ENCODE measurements at regions not wholly inside any gene's neighbourhood (a gene's known extent, or its start where the extent isn't known, plus 50 kb on each side); places are given as distances from the start of the nearest gene placed in this dataset.
"Not testable (repeated sequence)": the region's sequence is repeated elsewhere in the genome, so short reads cannot be mapped to it uniquely, and the experiment has no call there.

DNA sequence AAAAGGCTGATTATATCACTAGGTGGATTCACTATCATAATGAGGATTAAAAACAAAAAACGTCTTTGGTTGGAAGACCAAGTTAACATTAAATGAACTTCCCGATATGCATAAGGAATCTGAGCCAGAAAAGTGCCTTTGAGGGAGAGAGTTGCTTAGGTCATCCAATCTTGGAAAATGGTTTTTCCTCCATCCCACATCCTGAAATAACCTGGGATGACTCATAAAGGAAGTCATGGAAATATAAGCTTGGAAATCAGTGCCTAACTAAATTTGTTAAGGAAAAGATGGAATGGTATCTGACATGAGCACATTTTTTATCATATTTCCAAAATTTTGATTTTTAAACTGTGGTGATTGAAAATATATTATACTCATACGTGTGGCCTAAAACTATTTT, 66.0 kb downstream of the KBTBD8 start:
- H4K20me1 ChIP-seq (ENCODE audit: low read length) = no peaks in the 10 kb centered on the region
- intact Hi-C loops (cut with micrococcal nuclease) = no loop called here
- TF ChIP-seq CTCF (conservative IDR thresholded peaks at IDR 0.05; ENCODE audit: low read depth, low read length) (no peak), EZH2 (IDR thresholded peaks at IDR 0.05; ENCODE audit: low read length, unreplicated experiment) (no peak), EZH2phosphoT487 (IDR thresholded peaks at IDR 0.05; ENCODE audit: borderline replicate concordance, low read length) (no peak)
- no peaks in the 10 kb centered on the region for H3K9me2 ChIP-seq (replicated peaks; ENCODE audit: low read length)
- POLR2A ChIA-PET (ENCODE audit: unreplicated experiment) = no interaction called here
- H3K4me2 ChIP-seq (ENCODE audit: low read length) = no peak overlapping the region
- no peak overlapping the region for H3K9ac ChIP-seq (ENCODE audit: low read length)
- ATAC-seq (no peak), DNase-seq (no peak)
- CTCF ChIA-PET = no interaction called here
- H3K4me3 ChIP-seq (ENCODE audit: low read length) = no peak overlapping the region
- H3K9me3 ChIP-seq (ENCODE audit: low read length) = no peaks in the 10 kb centered on the region
- no peak overlapping the region for H2AFZ ChIP-seq (ENCODE audit: low read length)
- H3K36me3 ChIP-seq (ENCODE audit: low read depth, low read length) = no peaks in the 10 kb centered on the region
- no peaks in the 10 kb centered on the region for H3K79me2 ChIP-seq (ENCODE audit: low read length)
- H3K27ac ChIP-seq (ENCODE audit: low read length) = no peak overlapping the region
- no peaks in the 10 kb centered on the region for H3F3A ChIP-seq (ENCODE audit: low read length, unreplicated experiment)
- no TSS peak for BruUV-seq (replicated peaks)
- H3K27me3 ChIP-seq (ENCODE audit: low read length) = no peaks in the 10 kb centered on the region
- no peaks in the 10 kb centered on the region for H3K4me1 ChIP-seq (ENCODE audit: insufficient read depth, low read length)

DNA sequence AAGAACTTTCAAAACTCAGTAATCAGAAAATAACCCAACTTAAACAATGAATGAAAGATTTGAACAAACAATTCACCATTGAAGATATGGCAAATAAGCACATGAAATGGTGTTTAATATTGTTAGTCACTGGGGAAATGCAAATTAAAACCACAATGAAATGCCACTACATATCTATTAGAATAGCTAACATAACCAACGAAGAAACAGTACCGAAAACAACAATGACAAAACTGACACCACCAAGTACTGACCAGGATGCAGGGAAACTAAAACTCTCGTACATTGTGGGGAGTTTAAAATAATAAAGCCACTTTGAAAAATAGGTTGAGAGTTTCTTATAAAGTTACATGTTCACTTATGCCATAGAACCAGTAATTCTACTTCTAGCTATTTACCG, 69.1 kb downstream of the KBTBD8 start:
- no peaks in the 10 kb centered on the region for H4K20me1 ChIP-seq (ENCODE audit: low read length)
- no TSS peak for BruUV-seq (replicated peaks)
- ChIA-PET POLR2A (ENCODE audit: unreplicated experiment) (no interaction called here), CTCF (no interaction called here)
- TF ChIP-seq EZH2phosphoT487 (IDR thresholded peaks at IDR 0.05; ENCODE audit: borderline replicate concordance, low read length) (no peak), EZH2 (IDR thresholded peaks at IDR 0.05; ENCODE audit: low read length, unreplicated experiment) (no peak), CTCF (conservative IDR thresholded peaks at IDR 0.05; ENCODE audit: low read depth, low read length) (no peak)
- H3K27ac ChIP-seq (ENCODE audit: low read length) = no peak overlapping the region
- DNase-seq = no peak
- no peak for ATAC-seq
- no peaks in the 10 kb centered on the region for H3K27me3 ChIP-seq (ENCODE audit: low read length)
- no peaks in the 10 kb centered on the region for H3K9me2 ChIP-seq (replicated peaks; ENCODE audit: low read length)
- no peaks in the 10 kb centered on the region for H3K4me1 ChIP-seq (ENCODE audit: insufficient read depth, low read length)
- no peak overlapping the region for H3K9ac ChIP-seq (ENCODE audit: low read length)
- H3K4me2 ChIP-seq (ENCODE audit: low read length) = no peak overlapping the region
- H3K4me3 ChIP-seq (ENCODE audit: low read length) = no peak overlapping the region
- no peak overlapping the region for H2AFZ ChIP-seq (ENCODE audit: low read length)
- no peaks in the 10 kb centered on the region for H3F3A ChIP-seq (ENCODE audit: low read length, unreplicated experiment)
- no peaks in the 10 kb centered on the region for H3K9me3 ChIP-seq (ENCODE audit: low read length)
- no peaks in the 10 kb centered on the region for H3K36me3 ChIP-seq (ENCODE audit: low read depth, low read length)
- H3K79me2 ChIP-seq (ENCODE audit: low read length) = no peaks in the 10 kb centered on the region
- intact Hi-C loops (cut with micrococcal nuclease) = no loop called here

DNA sequence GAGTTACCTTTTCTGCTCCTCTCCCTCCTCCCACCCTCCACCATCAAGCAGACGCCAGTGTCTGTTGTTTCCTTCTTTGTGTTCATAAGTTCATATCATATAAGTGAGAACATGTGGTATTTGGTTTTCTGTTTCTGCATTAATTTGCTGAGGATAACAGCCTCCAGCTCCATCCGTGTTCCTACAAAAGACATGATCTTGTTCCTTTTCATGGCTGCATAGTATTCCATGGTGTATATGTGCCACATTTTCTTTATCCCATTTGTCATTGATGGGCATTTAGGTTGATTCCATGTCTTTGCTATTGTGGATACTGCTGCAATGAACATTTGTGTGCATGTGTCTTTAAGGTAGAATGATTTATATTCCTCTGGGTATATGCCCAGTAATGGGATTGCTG, 74.5 kb downstream of the KBTBD8 start:
- H3K27me3 ChIP-seq (ENCODE audit: low read length); H3K27ac ChIP-seq (ENCODE audit: low read length); H3K4me2 ChIP-seq (ENCODE audit: low read length); H3K36me3 ChIP-seq (ENCODE audit: low read depth, low read length); H2AFZ ChIP-seq (ENCODE audit: low read length); H3K9ac ChIP-seq (ENCODE audit: low read length); H3K4me1 ChIP-seq (ENCODE audit: insufficient read depth, low read length); intact Hi-C loops (cut with micrococcal nuclease); POLR2A ChIA-PET (ENCODE audit: unreplicated experiment); BruUV-seq (replicated peaks); DNase-seq; H3K9me3 ChIP-seq (ENCODE audit: low read length); H3K79me2 ChIP-seq (ENCODE audit: low read length); CTCF ChIA-PET; H3F3A ChIP-seq (ENCODE audit: low read length, unreplicated experiment); H3K9me2 ChIP-seq (replicated peaks; ENCODE audit: low read length); H4K20me1 ChIP-seq (ENCODE audit: low read length); H3K4me3 ChIP-seq (ENCODE audit: low read length); ATAC-seq: not testable (repeated sequence)

Data from PC-3 (cell line).